ENCODE measurements at regions not wholly inside any gene's neighbourhood (a gene's known extent, or its start where the extent isn't known, plus 50 kb on each side); places are given as distances from the start of the nearest gene placed in this dataset.
"Not testable (repeated sequence)": the region's sequence is repeated elsewhere in the genome, so short reads cannot be mapped to it uniquely, and the experiment has no call there.

DNA sequence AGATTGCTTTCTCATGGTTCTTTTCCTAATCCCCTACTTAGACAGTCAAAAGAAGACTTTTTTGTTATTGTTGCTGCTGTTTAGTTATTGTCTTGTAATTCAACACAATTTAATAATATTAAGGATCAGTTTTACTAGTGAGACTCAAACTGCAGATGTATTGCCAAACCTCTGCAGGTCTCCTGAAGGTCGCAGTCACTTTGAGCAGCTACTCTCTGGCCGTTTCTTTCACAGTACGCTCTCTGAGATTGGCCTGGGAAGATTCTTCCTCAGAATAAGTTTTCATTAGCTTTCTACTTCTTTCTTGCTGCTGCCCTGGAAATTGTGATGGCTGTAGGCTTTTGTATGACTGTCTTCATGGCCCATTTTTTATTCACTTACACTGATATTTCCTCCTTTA is 930.8 kb downstream of the QKI start:
- no peaks in the 10 kb centered on the region for H3K9me3 ChIP-seq (ENCODE audit: control insufficient read depth, low read depth, low read length)
- no peaks in the 10 kb centered on the region for H3K27me3 ChIP-seq (ENCODE audit: control insufficient read depth, extremely low read depth, insufficient read depth, low read length)
- H3K9ac ChIP-seq (ENCODE audit: control insufficient read depth, extremely low read depth, insufficient read depth, low read length), result no peak overlapping the region
- H3K36me3 ChIP-seq (ENCODE audit: control insufficient read depth in 2 of 2, extremely low read depth in 1 of 2, insufficient read depth in 2 of 2, low read length in 2 of 2), result no peaks in the 10 kb centered on the region
- dilution Hi-C loops (cut with MboI; ENCODE audit: extremely low pct_ligation_motif_present, low sequenced_read_pairs), result no loop called here
- no peaks in the 10 kb centered on the region for H4K20me1 ChIP-seq (ENCODE audit: control insufficient read depth, extremely low read depth, insufficient read depth, low read length)
- H3K4me1 ChIP-seq (ENCODE audit: control insufficient read depth, extremely low read depth, insufficient read depth, low read length), result no peaks in the 10 kb centered on the region
- no peak overlapping the region for H3K4me3 ChIP-seq (ENCODE audit: control insufficient read depth in 2 of 3, extremely low read depth in 1 of 3, insufficient read depth in 2 of 3, low read depth in 1 of 3, low read length in 3 of 3)
- DNase-seq (ENCODE audit: low read depth, low spot score) (no peak), FAIRE-seq (no peak)
- H2AFZ ChIP-seq (ENCODE audit: control insufficient read depth, low read length), result no peak overlapping the region
- TF ChIP-seq EZH2 (IDR thresholded peaks at IDR 0.05; ENCODE audit: low read length), result no peak
- TF ChIP-seq, protein P1, sequence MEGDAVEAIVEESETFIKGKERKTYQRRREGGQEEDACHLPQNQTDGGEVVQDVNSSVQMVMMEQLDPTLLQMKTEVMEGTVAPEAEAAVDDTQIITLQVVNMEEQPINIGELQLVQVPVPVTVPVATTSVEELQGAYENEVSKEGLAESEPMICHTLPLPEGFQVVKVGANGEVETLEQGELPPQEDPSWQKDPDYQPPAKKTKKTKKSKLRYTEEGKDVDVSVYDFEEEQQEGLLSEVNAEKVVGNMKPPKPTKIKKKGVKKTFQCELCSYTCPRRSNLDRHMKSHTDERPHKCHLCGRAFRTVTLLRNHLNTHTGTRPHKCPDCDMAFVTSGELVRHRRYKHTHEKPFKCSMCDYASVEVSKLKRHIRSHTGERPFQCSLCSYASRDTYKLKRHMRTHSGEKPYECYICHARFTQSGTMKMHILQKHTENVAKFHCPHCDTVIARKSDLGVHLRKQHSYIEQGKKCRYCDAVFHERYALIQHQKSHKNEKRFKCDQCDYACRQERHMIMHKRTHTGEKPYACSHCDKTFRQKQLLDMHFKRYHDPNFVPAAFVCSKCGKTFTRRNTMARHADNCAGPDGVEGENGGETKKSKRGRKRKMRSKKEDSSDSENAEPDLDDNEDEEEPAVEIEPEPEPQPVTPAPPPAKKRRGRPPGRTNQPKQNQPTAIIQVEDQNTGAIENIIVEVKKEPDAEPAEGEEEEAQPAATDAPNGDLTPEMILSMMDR (optimal IDR thresholded peaks at IDR 0.05 in 1 of 3, IDR thresholded peaks at IDR 0.05 in 1 of 3, conservative IDR thresholded peaks at IDR 0.05 in 1 of 3; ENCODE audit: extremely low read depth in 1 of 3, insufficient read depth in 2 of 3, low read length in 3 of 3), result no peak
- H3K9me1 ChIP-seq (ENCODE audit: control insufficient read depth, extremely low read depth, insufficient read depth, low read length), result no peaks in the 10 kb centered on the region
- H3K79me2 ChIP-seq (ENCODE audit: control insufficient read depth, insufficient read depth, low read length), result no peaks in the 10 kb centered on the region
- H3K27ac ChIP-seq (ENCODE audit: control insufficient read depth, insufficient read depth, low read length), result no peak overlapping the region
- no peak overlapping the region for H3K4me2 ChIP-seq (ENCODE audit: control insufficient read depth, extremely low read depth, insufficient read depth, low read depth, low read length)

DNA sequence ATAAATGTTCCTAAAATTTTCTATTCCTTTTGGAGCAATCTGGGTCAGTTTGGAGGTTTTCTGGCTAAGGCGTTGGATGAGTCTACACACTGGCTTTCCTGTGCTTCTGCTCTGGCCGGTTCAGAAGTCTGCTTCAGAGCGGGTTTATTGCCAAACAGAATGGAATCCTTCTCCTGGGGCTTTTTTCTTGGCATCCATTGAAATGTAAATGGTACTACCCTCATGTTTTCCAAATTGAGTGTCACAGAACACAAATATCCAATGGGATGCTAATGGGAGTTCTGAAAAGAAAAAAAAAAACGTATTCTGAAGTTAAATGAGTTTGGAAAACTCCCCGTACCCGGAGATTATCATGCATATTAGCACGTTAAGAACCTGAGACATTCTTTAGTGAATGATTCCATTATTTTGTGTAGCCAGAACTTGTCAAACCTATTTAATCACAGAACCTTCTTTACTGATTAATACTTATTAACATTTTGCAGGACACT is 930.3 kb downstream of the QKI start:
- Histone ChIP-seq H3K9me1 (ENCODE audit: control insufficient read depth, extremely low read depth, insufficient read depth, low read length) (no peaks in the 10 kb centered on the region), H3K4me3 (ENCODE audit: control insufficient read depth in 2 of 3, extremely low read depth in 1 of 3, insufficient read depth in 2 of 3, low read depth in 1 of 3, low read length in 3 of 3) (no peak overlapping the region), H3K4me1 (ENCODE audit: control insufficient read depth, extremely low read depth, insufficient read depth, low read length) (no peaks in the 10 kb centered on the region), H3K9ac (ENCODE audit: control insufficient read depth, extremely low read depth, insufficient read depth, low read length) (no peak overlapping the region), H3K79me2 (ENCODE audit: control insufficient read depth, insufficient read depth, low read length) (no peaks in the 10 kb centered on the region), H3K36me3 (ENCODE audit: control insufficient read depth in 2 of 2, extremely low read depth in 1 of 2, insufficient read depth in 2 of 2, low read length in 2 of 2) (no peaks in the 10 kb centered on the region), H3K27me3 (ENCODE audit: control insufficient read depth, extremely low read depth, insufficient read depth, low read length) (no peaks in the 10 kb centered on the region), H3K27ac (ENCODE audit: control insufficient read depth, insufficient read depth, low read length) (no peak overlapping the region), H3K4me2 (ENCODE audit: control insufficient read depth, extremely low read depth, insufficient read depth, low read depth, low read length) (no peak overlapping the region), H4K20me1 (ENCODE audit: control insufficient read depth, extremely low read depth, insufficient read depth, low read length) (no peaks in the 10 kb centered on the region), H3K9me3 (ENCODE audit: control insufficient read depth, low read depth, low read length) (no peaks in the 10 kb centered on the region), H2AFZ (ENCODE audit: control insufficient read depth, low read length) (no peak overlapping the region)
- FAIRE-seq (no peak), DNase-seq (ENCODE audit: low read depth, low spot score) (no peak)
- dilution Hi-C loops (cut with MboI; ENCODE audit: extremely low pct_ligation_motif_present, low sequenced_read_pairs), result no loop called here
- no peak for TF ChIP-seq EZH2 (IDR thresholded peaks at IDR 0.05; ENCODE audit: low read length)
- TF ChIP-seq, protein P1 (optimal IDR thresholded peaks at IDR 0.05 in 1 of 3, IDR thresholded peaks at IDR 0.05 in 1 of 3, conservative IDR thresholded peaks at IDR 0.05 in 1 of 3; ENCODE audit: extremely low read depth in 1 of 3, insufficient read depth in 2 of 3, low read length in 3 of 3), result no peak

DNA sequence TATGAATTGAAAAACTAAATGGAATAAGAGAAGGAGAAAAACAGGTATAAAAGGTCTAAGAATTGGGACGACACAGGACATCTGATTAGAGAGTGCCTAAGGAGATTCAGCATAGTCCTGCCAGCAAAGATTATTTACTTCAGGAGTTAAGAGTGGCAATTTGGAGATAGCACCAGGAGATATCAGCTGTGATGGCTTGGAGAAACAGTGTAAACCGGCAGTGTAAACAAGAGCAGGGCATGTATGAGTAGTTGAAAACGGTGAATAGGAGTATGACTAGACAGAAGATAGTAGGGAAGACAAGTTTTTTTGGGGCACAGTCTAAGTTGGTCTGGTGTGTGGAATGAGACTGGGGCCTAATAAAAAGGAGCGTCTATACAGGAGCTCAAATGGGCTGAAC is 924.9 kb downstream of the QKI start:
- DNase-seq (ENCODE audit: low read depth, low spot score); H3K4me3 ChIP-seq (ENCODE audit: control insufficient read depth in 2 of 3, extremely low read depth in 1 of 3, insufficient read depth in 2 of 3, low read depth in 1 of 3, low read length in 3 of 3); H3K27me3 ChIP-seq (ENCODE audit: control insufficient read depth, extremely low read depth, insufficient read depth, low read length); H3K4me1 ChIP-seq (ENCODE audit: control insufficient read depth, extremely low read depth, insufficient read depth, low read length); H3K4me2 ChIP-seq (ENCODE audit: control insufficient read depth, extremely low read depth, insufficient read depth, low read depth, low read length); FAIRE-seq; H2AFZ ChIP-seq (ENCODE audit: control insufficient read depth, low read length); H3K9me3 ChIP-seq (ENCODE audit: control insufficient read depth, low read depth, low read length); H3K79me2 ChIP-seq (ENCODE audit: control insufficient read depth, insufficient read depth, low read length); H3K36me3 ChIP-seq (ENCODE audit: control insufficient read depth in 2 of 2, extremely low read depth in 1 of 2, insufficient read depth in 2 of 2, low read length in 2 of 2); H3K9ac ChIP-seq (ENCODE audit: control insufficient read depth, extremely low read depth, insufficient read depth, low read length); H4K20me1 ChIP-seq (ENCODE audit: control insufficient read depth, extremely low read depth, insufficient read depth, low read length); H3K9me1 ChIP-seq (ENCODE audit: control insufficient read depth, extremely low read depth, insufficient read depth, low read length); dilution Hi-C loops (cut with MboI; ENCODE audit: extremely low pct_ligation_motif_present, low sequenced_read_pairs); H3K27ac ChIP-seq (ENCODE audit: control insufficient read depth, insufficient read depth, low read length): not testable (repeated sequence)

Data from keratinocyte (primary cell).